MM.1S (cell line): ENCODE measurements at regions not wholly inside any gene's neighbourhood (a gene's known extent, or its start where the extent isn't known, plus 50 kb on each side); places are given as distances from the start of the nearest gene placed in this dataset.

Experiments
- DNase-seq: peaks from one replicate; pipeline ENCODE4 v3.0.0-alpha.2; 2015
- H2AFZ ChIP-seq: fragments of 300-600 bp; sonication (generic); 2 replicates; pipeline ENCODE4 v1.6.0; 2016; ENCODE audit warnings: antibody characterized with exemption, low read length
- H3F3A ChIP-seq: fragments of 300-600 bp; sonication (generic); 2 replicates; pipeline ENCODE4 v1.6.1; 2016; ENCODE audit warnings: mild to moderate bottlenecking, antibody characterized with exemption, low read length, moderate library complexity, mixed read lengths; ENCODE audit not compliant: insufficient read depth
- H3K27ac ChIP-seq: fragments of 300-600 bp; sonication (generic); 2 replicates; pipeline ENCODE4 v1.5.1; 2016; ENCODE audit warnings: mild to moderate bottlenecking, low read length
- H3K27me3 ChIP-seq: fragments of 300-600 bp; sonication (generic); replicated peaks from 2 replicates; pipeline ENCODE4 v1.6.0; 2016; ENCODE audit warnings: low read length; ENCODE audit not compliant: insufficient read depth
- H3K36me3 ChIP-seq: fragments of 300-600 bp; sonication (generic); replicated peaks from 2 replicates; pipeline ENCODE4 v1.6.1; 2016; ENCODE audit warnings: mild to moderate bottlenecking, low read length, mixed read lengths; ENCODE audit not compliant: insufficient read depth
- H3K4me1 ChIP-seq: fragments of 300-600 bp; sonication (generic); 2 replicates; pipeline ENCODE4 v1.6.1; 2016; ENCODE audit warnings: low read length, mixed read lengths
- H3K4me2 ChIP-seq: fragments of 300-600 bp; sonication (generic); 2 replicates; pipeline ENCODE4 v1.6.0; 2016; ENCODE audit warnings: low read depth, low read length
- H3K4me3 ChIP-seq: fragments of 300-600 bp; sonication (generic); 2 replicates; pipeline ENCODE4 v1.5.1; 2016; ENCODE audit warnings: low read length, mixed read lengths
- H3K79me2 ChIP-seq: fragments of 300-600 bp; sonication (generic); 2 replicates; pipeline ENCODE4 v1.6.1; 2016; ENCODE audit warnings: mixed run types, low read length, mixed read lengths
- H3K9ac ChIP-seq: fragments of 300-600 bp; sonication (generic); 2 replicates; pipeline ENCODE4 v1.6.1; 2016; ENCODE audit warnings: low read length, mixed read lengths
- H3K9me2 ChIP-seq: fragments of 300-600 bp; sonication (generic); replicated peaks from 2 replicates; pipeline ENCODE4 v1.6.1; 2016; ENCODE audit warnings: mild to moderate bottlenecking, low read length, mixed read lengths; ENCODE audit not compliant: insufficient read depth
- H3K9me3 ChIP-seq: fragments of 300-600 bp; sonication (generic); replicated peaks from 2 replicates; pipeline ENCODE4 v1.6.1; 2016; ENCODE audit warnings: mild to moderate bottlenecking, low read length, mixed read lengths; ENCODE audit not compliant: insufficient read depth
- H4K20me1 ChIP-seq: fragments of 300-600 bp; sonication (generic); 2 replicates; pipeline ENCODE4 v1.6.1; 2016; ENCODE audit warnings: mild to moderate bottlenecking, low read length, moderate library complexity, mixed read lengths; ENCODE audit not compliant: insufficient read depth
- EZH2 ChIP-seq: fragments of 300-600 bp; sonication (generic); optimal IDR thresholded peaks from 2 replicates; pipeline ENCODE3; 2017; ENCODE audit warnings: low read depth, mild to moderate bottlenecking, antibody characterized with exemption, low read length, mixed read lengths
- EZH2phosphoT487 ChIP-seq: fragments of 300-600 bp; sonication (generic); IDR thresholded peaks from 2 replicates; pipeline ENCODE4 v1.6.1; 2018; ENCODE audit warnings: antibody characterized with exemption, low read length
- TF ChIP-seq, protein P1 (sequence below): fragments of 300-600 bp; sonication (generic); IDR thresholded peaks from 2 replicates; pipeline ENCODE4 v1.5.1; 2016; ENCODE audit warnings: antibody characterized with exemption, low read length, mixed read lengths

DNA sequence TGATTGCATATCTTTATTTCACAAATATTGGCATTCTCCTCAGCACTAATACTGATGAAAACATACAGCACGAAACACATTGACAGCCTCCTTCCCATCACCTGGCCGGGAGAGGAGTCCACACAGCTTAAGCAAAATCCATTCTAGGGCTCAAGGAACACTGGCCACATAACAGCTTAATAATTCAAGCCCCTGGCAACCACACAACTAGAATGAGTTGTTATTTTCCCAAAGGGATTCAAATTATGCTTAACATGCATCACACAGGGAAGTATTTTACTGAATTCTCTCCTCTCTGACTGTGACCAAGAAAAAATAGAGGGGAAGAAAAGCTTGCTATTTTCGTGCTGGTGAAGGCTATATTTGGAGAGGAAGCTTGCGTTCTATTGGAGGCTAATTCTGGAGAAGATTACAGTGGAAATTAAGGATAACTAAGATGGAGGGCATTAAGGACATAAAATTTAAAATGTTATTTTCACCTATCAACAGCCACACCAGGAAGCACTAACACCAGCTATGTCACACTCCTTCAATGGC, 198.5 kb downstream of the ADGRG6 start:
- no peaks in the 10 kb centered on the region for H3K36me3 ChIP-seq
- H3K4me1 ChIP-seq: no peaks in the 10 kb centered on the region
- H3K27me3 ChIP-seq: no peaks in the 10 kb centered on the region
- TF ChIP-seq EZH2phosphoT487 (no peak), EZH2 (no peak)
- TF ChIP-seq, protein P1, sequence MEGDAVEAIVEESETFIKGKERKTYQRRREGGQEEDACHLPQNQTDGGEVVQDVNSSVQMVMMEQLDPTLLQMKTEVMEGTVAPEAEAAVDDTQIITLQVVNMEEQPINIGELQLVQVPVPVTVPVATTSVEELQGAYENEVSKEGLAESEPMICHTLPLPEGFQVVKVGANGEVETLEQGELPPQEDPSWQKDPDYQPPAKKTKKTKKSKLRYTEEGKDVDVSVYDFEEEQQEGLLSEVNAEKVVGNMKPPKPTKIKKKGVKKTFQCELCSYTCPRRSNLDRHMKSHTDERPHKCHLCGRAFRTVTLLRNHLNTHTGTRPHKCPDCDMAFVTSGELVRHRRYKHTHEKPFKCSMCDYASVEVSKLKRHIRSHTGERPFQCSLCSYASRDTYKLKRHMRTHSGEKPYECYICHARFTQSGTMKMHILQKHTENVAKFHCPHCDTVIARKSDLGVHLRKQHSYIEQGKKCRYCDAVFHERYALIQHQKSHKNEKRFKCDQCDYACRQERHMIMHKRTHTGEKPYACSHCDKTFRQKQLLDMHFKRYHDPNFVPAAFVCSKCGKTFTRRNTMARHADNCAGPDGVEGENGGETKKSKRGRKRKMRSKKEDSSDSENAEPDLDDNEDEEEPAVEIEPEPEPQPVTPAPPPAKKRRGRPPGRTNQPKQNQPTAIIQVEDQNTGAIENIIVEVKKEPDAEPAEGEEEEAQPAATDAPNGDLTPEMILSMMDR: no peak
- DNase-seq: no peak
- H4K20me1 ChIP-seq: no peaks in the 10 kb centered on the region
- H3K79me2 ChIP-seq: no peaks in the 10 kb centered on the region
- no peak overlapping the region for H2AFZ ChIP-seq
- H3K9me2 ChIP-seq: no peaks in the 10 kb centered on the region
- H3K9ac ChIP-seq: no peak overlapping the region
- H3K4me3 ChIP-seq: no peak overlapping the region
- no peaks in the 10 kb centered on the region for H3F3A ChIP-seq
- H3K4me2 ChIP-seq: no peak overlapping the region
- H3K9me3 ChIP-seq: no peaks in the 10 kb centered on the region
- no peak overlapping the region for H3K27ac ChIP-seq

DNA sequence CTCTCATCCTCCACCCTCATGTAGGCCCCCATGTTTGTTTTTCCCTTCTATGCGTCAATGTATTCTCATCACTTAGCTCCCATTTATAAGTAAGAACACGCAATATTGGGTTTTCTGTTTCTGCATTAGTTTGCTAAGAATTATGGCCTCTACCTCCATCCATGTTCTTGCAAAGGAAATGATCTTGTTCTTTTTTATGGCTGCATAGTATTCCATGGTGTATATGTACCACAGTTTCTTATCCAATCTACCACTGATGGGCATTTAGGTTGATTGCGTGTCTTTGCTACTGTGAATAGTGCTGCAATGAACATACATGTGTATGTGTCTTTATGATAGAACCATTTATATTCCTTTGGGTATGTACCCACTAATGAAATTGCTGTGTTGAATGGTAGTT, 200.0 kb downstream of the ADGRG6 start:
- Histone ChIP-seq H4K20me1 (no peaks in the 10 kb centered on the region), H3K9me3 (no peaks in the 10 kb centered on the region), H3K9ac (no peak overlapping the region), H3K79me2 (no peaks in the 10 kb centered on the region), H3K36me3 (no peaks in the 10 kb centered on the region), H3F3A (no peaks in the 10 kb centered on the region), H3K9me2 (no peaks in the 10 kb centered on the region), H3K4me2 (no peak overlapping the region), H3K27me3 (no peaks in the 10 kb centered on the region), H3K4me1 (no peaks in the 10 kb centered on the region), H2AFZ (no peak overlapping the region), H3K27ac (no peak overlapping the region), H3K4me3 (no peak overlapping the region)
- no peak for DNase-seq
- no peak for TF ChIP-seq EZH2phosphoT487
- no peak for TF ChIP-seq EZH2
- TF ChIP-seq, protein P1: no peak

DNA sequence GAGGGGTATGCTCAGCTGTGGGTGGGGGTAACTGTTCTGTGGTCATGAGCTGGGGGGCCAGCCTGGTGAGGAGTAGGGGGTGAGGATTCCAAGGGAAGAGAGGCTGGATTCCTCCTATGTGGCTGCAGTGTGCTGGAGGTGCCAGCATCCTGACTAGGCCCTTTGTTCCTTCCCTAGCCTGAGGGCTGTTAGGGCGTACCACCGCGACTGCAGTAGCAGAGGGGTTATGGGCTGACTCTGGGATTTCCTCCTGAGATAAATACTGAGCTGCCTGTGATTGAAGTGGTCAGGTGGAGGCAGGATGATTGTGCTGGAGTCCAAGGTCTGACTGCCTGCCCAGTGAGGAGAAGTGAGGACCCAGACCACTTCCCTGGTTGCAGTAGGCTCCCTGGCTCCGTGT, 205.3 kb downstream of the ADGRG6 start:
- no peak for DNase-seq
- H3K9ac ChIP-seq: no peak overlapping the region
- H3K27ac ChIP-seq: no peak overlapping the region
- H3F3A ChIP-seq: no peaks in the 10 kb centered on the region
- no peak overlapping the region for H2AFZ ChIP-seq
- H3K79me2 ChIP-seq: no peaks in the 10 kb centered on the region
- no peak overlapping the region for H3K4me2 ChIP-seq
- H3K4me1 ChIP-seq: no peaks in the 10 kb centered on the region
- no peak for TF ChIP-seq EZH2
- TF ChIP-seq, protein P1: no peak
- H3K4me3 ChIP-seq: no peak overlapping the region
- no peaks in the 10 kb centered on the region for H3K9me3 ChIP-seq
- no peaks in the 10 kb centered on the region for H4K20me1 ChIP-seq
- H3K9me2 ChIP-seq: no peaks in the 10 kb centered on the region
- H3K27me3 ChIP-seq: no peaks in the 10 kb centered on the region
- no peaks in the 10 kb centered on the region for H3K36me3 ChIP-seq
